ENCODE measurements at regions not wholly inside any gene's neighbourhood (a gene's known extent, or its start where the extent isn't known, plus 50 kb on each side); places are given as distances from the start of the nearest gene placed in this dataset.
"Not testable (repeated sequence)": the region's sequence is repeated elsewhere in the genome, so short reads cannot be mapped to it uniquely, and the experiment has no call there.

- Mint-ChIP-seq H3K36me3 (ENCODE audit: low read depth) (no peaks in the 10 kb centered on the region), H3K27ac (no peak overlapping the region), H3K27me3 (no peaks in the 10 kb centered on the region), H3K4me1 (ENCODE audit: low read depth) (no peaks in the 10 kb centered on the region), H3K9me3 (peaks cover 1% of the 10 kb centered on the region), H3K4me3 (no peak overlapping the region)
- Histone ChIP-seq H3K9me3 (ENCODE audit: control insufficient read depth in 1 of 2, insufficient read depth in 1 of 2, low read length in 2 of 2) (peaks cover 0 to 6% of the 10 kb centered on the region in 2 experiments), H3K36me3 (ENCODE audit: insufficient read depth, low read length) (no peaks in the 10 kb centered on the region), H3K4me1 (ENCODE audit: insufficient read depth, low read length) (no peaks in the 10 kb centered on the region), H3K27me3 (ENCODE audit: control insufficient read depth in 1 of 2, insufficient read depth in 2 of 2, low read length in 2 of 2) (no peaks in the 10 kb centered on the region), H3K27ac (ENCODE audit: low read depth in 1 of 2, low read length in 2 of 2) (no peak overlapping the region), H3K4me3 (ENCODE audit: low read length) (no peak overlapping the region)
- CTCF ChIA-PET, result no interaction called here
- DNase-seq (no peak), ATAC-seq (ENCODE audit: poor library complexity) (no peak)
- intact Hi-C loops (cut with DNase I, micrococcal nuclease), result no loop called here
- TF ChIP-seq CTCF (IDR thresholded peaks at IDR 0.05), result no peak
- POLR2A ChIA-PET, result no interaction called here
Measured at GRCh38 chr13:65112123-65112522, 2118.0 kb downstream of the PCDH9 start.

GRCh38 chr13:65111223-65111622, 2118.9 kb downstream of the PCDH9 start:
- no peak for ATAC-seq (ENCODE audit: poor library complexity)
- Mint-ChIP-seq H3K36me3 (ENCODE audit: low read depth) (no peaks in the 10 kb centered on the region), H3K27me3 (no peaks in the 10 kb centered on the region), H3K4me1 (ENCODE audit: low read depth) (no peaks in the 10 kb centered on the region), H3K9me3 (peaks cover 6% of the 10 kb centered on the region), H3K4me3 (no peak overlapping the region), H3K27ac (no peak overlapping the region)
- CTCF ChIA-PET, result no interaction called here
- Histone ChIP-seq H3K36me3 (ENCODE audit: insufficient read depth, low read length) (no peaks in the 10 kb centered on the region), H3K4me1 (ENCODE audit: insufficient read depth, low read length) (no peaks in the 10 kb centered on the region), H3K4me3 (ENCODE audit: low read length) (no peak overlapping the region), H3K27ac (ENCODE audit: low read depth in 1 of 2, low read length in 2 of 2) (no peak overlapping the region), H3K9me3 (ENCODE audit: control insufficient read depth in 1 of 2, insufficient read depth in 1 of 2, low read length in 2 of 2) (peaks cover 0 to 6% of the 10 kb centered on the region in 2 experiments), H3K27me3 (ENCODE audit: control insufficient read depth in 1 of 2, insufficient read depth in 2 of 2, low read length in 2 of 2) (no peaks in the 10 kb centered on the region)
- intact Hi-C loops (cut with DNase I, micrococcal nuclease), result no loop called here
- no peak for TF ChIP-seq CTCF (IDR thresholded peaks at IDR 0.05)
- POLR2A ChIA-PET, result no interaction called here
- no peak for DNase-seq

GRCh38 chr13:65104436-65104835, 2125.7 kb downstream of the PCDH9 start:
- H3K27ac ChIP-seq (ENCODE audit: low read depth in 1 of 2, low read length in 2 of 2); ATAC-seq (ENCODE audit: poor library complexity); H3K4me3 ChIP-seq (ENCODE audit: low read length); H3K27me3 ChIP-seq (ENCODE audit: control insufficient read depth in 1 of 2, insufficient read depth in 2 of 2, low read length in 2 of 2); DNase-seq; H3K4me3 Mint-ChIP-seq; H3K4me1 Mint-ChIP-seq (ENCODE audit: low read depth); intact Hi-C loops (cut with DNase I, micrococcal nuclease); H3K36me3 ChIP-seq (ENCODE audit: insufficient read depth, low read length); POLR2A ChIA-PET; H3K27ac Mint-ChIP-seq; H3K4me1 ChIP-seq (ENCODE audit: insufficient read depth, low read length); CTCF ChIA-PET; H3K36me3 Mint-ChIP-seq (ENCODE audit: low read depth); H3K27me3 Mint-ChIP-seq: not testable (repeated sequence)
- peaks cover 12% of the 10 kb centered on the region for H3K9me3 Mint-ChIP-seq
- H3K9me3 ChIP-seq (ENCODE audit: control insufficient read depth in 1 of 2, insufficient read depth in 1 of 2, low read length in 2 of 2), result peaks cover 0 to 10% of the 10 kb centered on the region in 2 experiments

- intact Hi-C loops (cut with DNase I, micrococcal nuclease), result no loop called here
- Histone ChIP-seq H3K9me3 (ENCODE audit: control insufficient read depth in 1 of 2, insufficient read depth in 1 of 2, low read length in 2 of 2) (peaks cover 0 to 5% of the 10 kb centered on the region in 2 experiments), H3K27ac (ENCODE audit: low read depth in 1 of 2, low read length in 2 of 2) (no peak overlapping the region), H3K27me3 (ENCODE audit: control insufficient read depth in 1 of 2, insufficient read depth in 2 of 2, low read length in 2 of 2) (no peaks in the 10 kb centered on the region), H3K36me3 (ENCODE audit: insufficient read depth, low read length) (no peaks in the 10 kb centered on the region), H3K4me3 (ENCODE audit: low read length) (no peak overlapping the region), H3K4me1 (ENCODE audit: insufficient read depth, low read length) (no peaks in the 10 kb centered on the region)
- Mint-ChIP-seq H3K36me3 (ENCODE audit: low read depth) (no peaks in the 10 kb centered on the region), H3K4me3 (no peak overlapping the region), H3K27ac (no peak overlapping the region), H3K4me1 (ENCODE audit: low read depth) (no peaks in the 10 kb centered on the region), H3K27me3 (no peaks in the 10 kb centered on the region), H3K9me3 (peaks cover 12% of the 10 kb centered on the region)
- TF ChIP-seq CTCF (IDR thresholded peaks at IDR 0.05), result no peak
- ChIA-PET POLR2A (no interaction called here), CTCF (no interaction called here)
- DNase-seq (no peak), ATAC-seq (ENCODE audit: poor library complexity) (no peak)
Measured at GRCh38 chr13:65103351-65103750, 2126.8 kb downstream of the PCDH9 start.
